ENCODE measurements at regions not wholly inside any gene's neighbourhood (a gene's known extent, or its start where the extent isn't known, plus 50 kb on each side); places are given as distances from the start of the nearest gene placed in this dataset.

- Histone ChIP-seq H3K36me3 (no peaks in the 10 kb centered on the region), H3K27me3 (peaks cover 22% of the 10 kb centered on the region), H3K4me1 (peaks cover 0 to 39% (median 9%) of the 10 kb centered on the region in 3 donors), H3K27ac (peak overlapping the region in 3 of 4 donors; percentile 50 to 72 (median 64)), H3K9me3 (no peaks in the 10 kb centered on the region), H3K4me3 (peak overlapping the region; percentile 43 to 79)
- TF ChIP-seq POLR2A (IDR thresholded peaks at IDR 0.05), result no peak
- TF ChIP-seq EP300 (IDR thresholded peaks at IDR 0.05), result no peak
- no peak for TF ChIP-seq CTCF (IDR thresholded peaks at IDR 0.05)
- no peak for TF ChIP-seq POLR2AphosphoS5 (IDR thresholded peaks at IDR 0.05)
- no CpG with 5 or more reads among the region's 47 CpGs for WGBS, 2 donors (ENCODE audit: low coverage in 1 of 2)
- ATAC-seq, result no peak
Measured at GRCh38 chr1:9182784-9183257, 51.8 kb upstream of the H6PD start.

GRCh38 chr1:9183441-9183840 lies 51.1 kb upstream of the H6PD start:
- Histone ChIP-seq H3K9me3 (no peaks in the 10 kb centered on the region), H3K36me3 (no peaks in the 10 kb centered on the region), H3K27ac (peak overlapping the region in 1 of 4 donors; percentile 72), H3K4me3 (peak overlapping the region; percentile 43 to 79), H3K27me3 (peaks cover 22% of the 10 kb centered on the region), H3K4me1 (peaks cover 0 to 39% (median 9%) of the 10 kb centered on the region in 3 donors)
- no peak for ATAC-seq
- no CpG with 5 or more reads among the region's 24 CpGs for WGBS, 2 donors (ENCODE audit: low coverage in 1 of 2)
- TF ChIP-seq POLR2AphosphoS5 (IDR thresholded peaks at IDR 0.05) (no peak), EP300 (IDR thresholded peaks at IDR 0.05) (no peak), CTCF (IDR thresholded peaks at IDR 0.05) (no peak), POLR2A (IDR thresholded peaks at IDR 0.05) (no peak)

- no peak for ATAC-seq
- no peaks in the 10 kb centered on the region for H3K9me3 ChIP-seq
- H3K4me3 ChIP-seq, result peak overlapping the region in 1 of 2 donors; percentile 79
- peaks cover 22% of the 10 kb centered on the region for H3K27me3 ChIP-seq
- TF ChIP-seq POLR2AphosphoS5 (IDR thresholded peaks at IDR 0.05), result no peak
- no peak for TF ChIP-seq POLR2A (IDR thresholded peaks at IDR 0.05)
- no peak for TF ChIP-seq CTCF (IDR thresholded peaks at IDR 0.05)
- TF ChIP-seq EP300 (IDR thresholded peaks at IDR 0.05), result no peak
- WGBS, 2 donors (ENCODE audit: low coverage in 1 of 2), result no CpG with 5 or more reads among the region's 4 CpGs
- no peak overlapping the region for H3K27ac ChIP-seq
- no peaks in the 10 kb centered on the region for H3K36me3 ChIP-seq
- H3K4me1 ChIP-seq, result peaks cover 0 to 39% (median 9%) of the 10 kb centered on the region in 3 donors
Measured at GRCh38 chr1:9183898-9184297, 50.7 kb upstream of the H6PD start.

- peaks cover 0 to 39% (median 9%) of the 10 kb centered on the region in 3 donors for H3K4me1 ChIP-seq
- H3K4me3 ChIP-seq, result no peak overlapping the region
- no peak overlapping the region for H3K27ac ChIP-seq
- no peaks in the 10 kb centered on the region for H3K9me3 ChIP-seq
- ATAC-seq, result no peak
- no peaks in the 10 kb centered on the region for H3K36me3 ChIP-seq
- TF ChIP-seq CTCF (IDR thresholded peaks at IDR 0.05) (no peak), POLR2AphosphoS5 (IDR thresholded peaks at IDR 0.05) (no peak), EP300 (IDR thresholded peaks at IDR 0.05) (no peak), POLR2A (IDR thresholded peaks at IDR 0.05) (no peak)
- peaks cover 22% of the 10 kb centered on the region for H3K27me3 ChIP-seq
- 94 to 100% methylated on average over 3 to 7 of the region's 8 CpGs for WGBS, 2 donors (ENCODE audit: low coverage in 1 of 2)
Measured at GRCh38 chr1:9184749-9185148, 49.8 kb upstream of the H6PD start.
